ENCODE measurements at regions not wholly inside any gene's neighbourhood (a gene's known extent, or its start where the extent isn't known, plus 50 kb on each side); places are given as distances from the start of the nearest gene placed in this dataset.

GRCh38 chr15:29377161-29377560 lies 107.5 kb upstream of the NSMCE3 start:
- DNase-seq (ENCODE audit: low read depth in 2 of 2), result no peak

GRCh38 chr15:29376590-29376989 lies 107.0 kb upstream of the NSMCE3 start:
- DNase-seq (ENCODE audit: low read depth in 2 of 2), result no peak

- DNase-seq (ENCODE audit: low read depth in 2 of 2), result no peak
Observed at GRCh38 chr15:29369261-29369660, 99.6 kb upstream of the NSMCE3 start.

GRCh38 chr15:29364426-29365078 lies 94.9 kb upstream of the NSMCE3 start:
- no peak for DNase-seq (ENCODE audit: low read depth in 2 of 2)

- no peak for DNase-seq (ENCODE audit: low read depth in 2 of 2)
Observed at GRCh38 chr15:29361560-29361959, 91.9 kb upstream of the NSMCE3 start.

- no peak for DNase-seq (ENCODE audit: low read depth in 2 of 2)
Observed at GRCh38 chr15:29360152-29360551, 90.5 kb upstream of the NSMCE3 start.

GRCh38 chr15:29356786-29357185 lies 87.2 kb upstream of the NSMCE3 start:
- DNase-seq (ENCODE audit: low read depth in 2 of 2), result no peak

- DNase-seq (ENCODE audit: low read depth in 2 of 2), result no peak
Observed at GRCh38 chr15:29355477-29355876, 85.9 kb upstream of the NSMCE3 start.

- no peak for DNase-seq (ENCODE audit: low read depth in 2 of 2)
Observed at GRCh38 chr15:29352402-29352801, 82.8 kb upstream of the NSMCE3 start.

GRCh38 chr15:29349196-29349595 lies 79.6 kb upstream of the NSMCE3 start:
- DNase-seq (ENCODE audit: low read depth in 2 of 2), result no peak

- DNase-seq (ENCODE audit: low read depth in 2 of 2), result no peak
Observed at GRCh38 chr15:29348336-29348914, 78.8 kb upstream of the NSMCE3 start.

GRCh38 chr15:29346998-29347397 lies 77.4 kb upstream of the NSMCE3 start:
- no peak for DNase-seq (ENCODE audit: low read depth in 2 of 2)

GRCh38 chr15:29345549-29346525 lies 76.2 kb upstream of the NSMCE3 start:
- no peak for DNase-seq (ENCODE audit: low read depth in 2 of 2)

GRCh38 chr15:29344474-29344873 lies 74.9 kb upstream of the NSMCE3 start:
- DNase-seq (ENCODE audit: low read depth in 2 of 2), result no peak

GRCh38 chr15:29343229-29343628 lies 73.6 kb upstream of the NSMCE3 start:
- no peak for DNase-seq (ENCODE audit: low read depth in 2 of 2)

- no peak for DNase-seq (ENCODE audit: low read depth in 2 of 2)
Observed at GRCh38 chr15:29342201-29342600, 72.6 kb upstream of the NSMCE3 start.

GRCh38 chr15:29337156-29337959 lies 67.7 kb upstream of the NSMCE3 start:
- no peak for DNase-seq (ENCODE audit: low read depth in 2 of 2)

- DNase-seq (ENCODE audit: low read depth in 2 of 2), result no peak
Observed at GRCh38 chr15:29334544-29334943, 64.9 kb upstream of the NSMCE3 start.

- no peak for DNase-seq (ENCODE audit: low read depth in 2 of 2)
Observed at GRCh38 chr15:29333261-29333660, 63.6 kb upstream of the NSMCE3 start.

- no peak for DNase-seq (ENCODE audit: low read depth in 2 of 2)
Observed at GRCh38 chr15:29331669-29332068, 62.0 kb upstream of the NSMCE3 start.

GRCh38 chr15:29331071-29331470 lies 61.4 kb upstream of the NSMCE3 start:
- no peak for DNase-seq (ENCODE audit: low read depth in 2 of 2)

GRCh38 chr15:29324746-29325145 lies 55.1 kb upstream of the NSMCE3 start:
- DNase-seq (ENCODE audit: low read depth in 2 of 2), result no peak

Data from dermis microvascular lymphatic vessel endothelial cell (primary cell).